Cardiac fibroblast (primary cell): ENCODE measurements at regions not wholly inside any gene's neighbourhood (a gene's known extent, or its start where the extent isn't known, plus 50 kb on each side); places are given as distances from the start of the nearest gene placed in this dataset.
"Not testable (repeated sequence)": the region's sequence is repeated elsewhere in the genome, so short reads cannot be mapped to it uniquely, and the experiment has no call there.

ENCODE experiments used
- DNase-seq, 2 donors: peaks; one replicate each; pipeline versions ENCODE4 v3.0.0 to v3.0.0-alpha.2; 2010; ENCODE audit warnings: low read depth in 2 of 2
- H3K4me3 ChIP-seq, 2 donors: replicated peaks in 1 of 2; 1 replicate in 1 of 2; 2 replicates in 1 of 2; pipeline ENCODE4 v1.5.1; 2011; ENCODE audit warnings: low read depth in 2 of 2, low read length in 2 of 2, mild to moderate bottlenecking in 2 of 2, moderate library complexity in 1 of 2
- CTCF ChIP-seq: IDR thresholded peaks from one replicate; pipeline ENCODE4 v1.5.1; 2011; ENCODE audit warnings: low read depth, mild to moderate bottlenecking, low read length, inconsistent platforms

GRCh38 chr3:81874738-81875137 is 113.3 kb upstream of the GBE1 start:
- no peak for TF ChIP-seq CTCF
- no peak overlapping the region for H3K4me3 ChIP-seq
- no peak for DNase-seq

GRCh38 chr3:81872566-81872965 is 111.1 kb upstream of the GBE1 start:
- TF ChIP-seq CTCF, result no peak
- DNase-seq, result no peak
- no peak overlapping the region for H3K4me3 ChIP-seq

GRCh38 chr3:81871358-81872155 is 110.1 kb upstream of the GBE1 start:
- H3K4me3 ChIP-seq, result no peak overlapping the region
- peak; percentile 8 for TF ChIP-seq CTCF

GRCh38 chr3:81869382-81869781 is 107.9 kb upstream of the GBE1 start:
- no peak for DNase-seq
- H3K4me3 ChIP-seq, result no peak overlapping the region
- TF ChIP-seq CTCF, result no peak

More at GRCh38 chr3:81871358-81872155, 110.1 kb upstream of the GBE1 start:
- peak in 1 of 2 donors; percentile 12 for DNase-seq

- H3K4me3 ChIP-seq, result no peak overlapping the region
- DNase-seq, result no peak
- TF ChIP-seq CTCF, result no peak
These were observed 107.2 kb upstream of the GBE1 start for GRCh38 chr3:81868597-81868996.

- no peak overlapping the region for H3K4me3 ChIP-seq
- DNase-seq, result no peak
- no peak for TF ChIP-seq CTCF
These were observed 106.4 kb upstream of the GBE1 start for GRCh38 chr3:81867875-81868274.

- H3K4me3 ChIP-seq, result not testable (repeated sequence)
These were observed 103.7 kb upstream of the GBE1 start for GRCh38 chr3:81865164-81865563.

More at GRCh38 chr3:81865164-81865563, 103.7 kb upstream of the GBE1 start:
- DNase-seq, result not testable (repeated sequence)
